Activated CD4-positive, alpha-beta T cell treated with anti-CD3 and anti-CD28 coated beads, Interleukin-10, Interleukin-2, amounts not matched to agents 100 ng/mL and 50 ng/mL, durations not matched to agents 16 hours and 8 hours (primary cell): ENCODE measurements at regions not wholly inside any gene's neighbourhood (a gene's known extent, or its start where the extent isn't known, plus 50 kb on each side); places are given as distances from the start of the nearest gene placed in this dataset.

ENCODE experiments used
- DNase-seq: peaks from one replicate; pipeline ENCODE4 v3.0.0-alpha.2; 2020

DNA sequence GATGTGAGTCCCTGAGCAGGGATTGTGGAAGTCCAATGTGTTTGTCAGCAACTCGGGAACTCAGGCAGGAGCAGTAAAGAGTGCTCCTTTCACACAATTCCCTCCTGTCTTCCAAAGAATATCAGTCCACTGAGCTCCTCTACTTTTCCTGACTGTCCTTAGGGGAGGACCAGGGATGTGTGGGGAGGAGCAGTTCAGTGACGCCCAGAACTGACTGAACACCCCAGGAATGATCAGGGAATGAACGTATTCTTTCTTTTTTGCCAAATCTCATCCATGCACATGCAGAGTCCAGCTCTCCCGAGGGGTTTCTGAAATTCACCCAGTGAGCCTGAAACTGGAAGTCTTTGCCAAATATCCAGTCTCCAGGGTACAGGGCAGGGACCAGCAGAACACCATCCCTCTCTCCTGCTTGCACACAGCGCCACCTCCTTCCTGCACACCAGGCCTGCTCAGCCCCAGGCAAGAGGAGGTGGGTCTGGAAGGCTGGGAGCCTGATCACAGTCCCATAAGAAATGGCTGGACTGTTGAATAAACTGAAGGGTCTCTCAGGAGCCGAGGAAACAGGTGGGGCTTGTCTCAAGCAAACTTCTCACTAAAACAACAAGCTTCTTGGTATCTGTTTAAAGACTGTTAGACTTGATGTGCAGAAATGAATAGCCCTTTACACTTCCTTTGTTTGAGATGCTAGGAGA, 294.7 kb downstream of the C7orf25 start:
- DNase-seq, result no peak

DNA sequence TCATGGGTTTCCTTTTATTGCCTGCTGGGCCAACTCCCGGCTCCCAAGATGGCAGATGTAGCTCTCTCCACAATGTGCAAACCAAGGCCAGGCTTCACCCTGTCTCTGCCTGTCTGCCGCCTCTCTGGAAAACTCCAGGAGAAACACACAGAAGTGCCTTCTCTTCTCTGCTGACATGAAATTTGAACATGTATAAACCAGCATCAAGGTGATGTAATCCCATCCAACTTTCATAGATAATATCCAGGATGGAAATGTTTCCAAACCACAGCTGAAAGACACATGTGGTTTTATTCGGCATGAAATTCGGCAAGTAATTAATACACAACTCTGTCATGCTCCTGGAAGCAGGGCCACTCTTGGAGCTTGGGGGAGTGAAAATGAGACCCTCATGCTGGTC, 297.2 kb downstream of the C7orf25 start:
- no peak for DNase-seq

DNA sequence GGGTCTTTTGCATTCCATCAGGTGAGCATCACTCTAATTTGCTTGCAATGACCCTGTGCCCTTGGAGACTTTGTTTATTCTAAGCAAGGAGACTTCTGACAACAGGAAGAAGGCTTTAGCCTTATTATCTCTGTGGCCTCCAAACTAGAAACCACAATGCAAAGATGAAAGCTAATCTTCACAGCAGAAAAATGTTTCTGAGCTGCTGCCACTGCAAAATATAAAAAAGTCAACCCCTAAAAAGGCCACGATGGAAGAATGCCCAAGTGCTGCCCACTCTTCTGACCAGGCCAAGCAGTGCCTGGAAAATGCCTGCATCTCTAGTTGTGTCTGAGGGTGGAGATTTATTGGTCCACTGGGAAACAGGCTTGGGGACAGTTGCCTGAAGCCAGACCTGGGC, 299.9 kb downstream of the C7orf25 start:
- DNase-seq, result no peak

DNA sequence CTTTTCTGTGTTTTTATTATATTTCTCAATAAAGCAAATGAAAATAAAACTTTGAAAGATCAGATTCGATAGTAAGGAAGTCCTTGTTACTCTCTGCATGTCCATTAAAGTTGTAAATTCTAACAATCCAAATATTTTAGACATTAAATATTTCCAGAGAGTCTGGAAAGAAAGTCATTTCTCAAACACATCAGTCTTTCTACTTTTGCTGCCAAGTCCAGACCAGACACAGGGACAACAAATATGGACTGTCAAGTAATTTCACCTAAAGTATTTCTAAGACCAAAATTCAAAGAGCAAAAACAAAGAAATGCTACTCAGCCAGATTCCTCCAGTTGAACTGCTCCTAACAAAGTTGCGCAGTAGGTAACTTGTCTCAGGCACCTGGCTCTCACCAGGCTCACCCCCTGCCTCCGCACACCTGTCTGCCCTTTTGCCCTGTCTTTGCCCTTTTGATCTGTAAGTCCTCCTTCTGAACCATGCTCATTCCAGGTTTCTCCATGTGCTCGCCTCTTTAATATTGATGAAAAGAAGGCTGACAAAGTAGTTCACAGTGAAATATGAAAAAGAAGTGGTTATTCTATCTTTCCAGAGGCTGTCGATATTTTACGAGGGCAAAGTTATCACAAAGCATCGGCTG, 300.5 kb downstream of the C7orf25 start:
- no peak for DNase-seq

DNA sequence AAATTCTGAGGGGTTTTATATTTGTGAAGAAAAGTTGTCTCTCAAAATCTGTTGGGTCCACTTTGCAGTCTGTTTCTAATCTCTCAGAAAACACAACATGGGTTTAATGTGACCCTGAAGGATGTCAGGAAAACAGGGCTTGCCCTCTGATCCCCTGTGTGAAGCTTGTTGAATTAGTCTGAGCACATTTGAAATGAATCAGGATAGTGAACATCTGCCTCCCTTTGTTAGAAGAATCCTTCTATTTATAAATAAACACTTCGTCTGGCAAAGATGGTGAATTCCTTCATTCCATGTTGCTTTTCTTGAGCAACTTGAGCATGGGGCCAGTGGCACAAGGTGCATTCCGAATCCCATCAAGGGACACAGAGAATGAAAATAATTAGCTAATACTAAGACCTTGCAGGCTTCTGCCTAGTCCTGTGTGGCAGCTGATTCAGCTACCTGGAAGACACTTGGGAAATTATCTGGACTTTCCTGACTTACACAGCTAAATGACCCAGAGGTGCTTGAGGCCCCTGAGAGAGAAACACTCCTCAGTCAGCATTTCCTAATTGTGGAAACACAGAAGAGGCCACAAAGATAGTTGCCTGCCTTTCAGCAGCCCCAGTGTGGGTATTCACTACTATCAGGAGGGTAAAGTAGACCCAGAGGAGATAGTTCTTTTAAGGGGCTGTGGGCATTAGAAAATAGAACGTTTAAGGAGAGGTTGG, 305.5 kb downstream of the C7orf25 start:
- DNase-seq, result no peak

DNA sequence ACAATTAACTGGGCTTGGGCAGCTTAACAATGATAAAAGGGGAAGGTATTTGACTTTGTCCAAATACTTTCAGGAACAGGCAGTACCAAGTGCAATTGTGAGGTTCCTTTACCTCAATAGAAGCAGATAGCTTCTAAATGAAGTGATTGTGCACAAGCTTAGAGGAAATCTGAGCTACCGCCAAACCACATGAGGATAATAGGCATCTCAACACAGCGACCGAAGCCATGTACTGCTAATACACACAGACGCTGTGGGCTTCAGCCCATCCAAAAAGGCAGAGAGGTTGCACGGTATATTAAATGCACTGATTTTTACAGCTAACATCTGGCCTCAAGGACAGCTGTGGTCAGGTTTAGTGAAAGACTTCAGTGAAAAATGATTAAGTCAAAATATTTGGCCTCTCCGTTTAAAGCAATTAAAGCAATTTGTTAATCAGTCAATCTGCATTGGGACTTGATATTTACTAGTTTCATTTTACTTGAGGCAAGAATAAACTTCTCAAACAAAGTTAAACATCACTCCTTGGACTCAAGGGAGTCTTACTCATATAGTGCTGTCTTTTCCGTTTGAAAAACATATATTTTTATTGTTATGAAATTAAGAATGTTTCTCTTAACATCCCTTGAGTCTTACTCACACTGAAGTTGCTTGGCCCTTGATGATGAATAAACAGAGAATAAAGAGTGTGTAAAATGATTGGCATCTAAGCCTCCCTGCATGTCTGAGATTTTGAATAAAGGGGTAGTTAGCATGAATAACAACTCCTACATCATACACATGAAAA, 306.3 kb downstream of the C7orf25 start:
- DNase-seq, result no peak

DNA sequence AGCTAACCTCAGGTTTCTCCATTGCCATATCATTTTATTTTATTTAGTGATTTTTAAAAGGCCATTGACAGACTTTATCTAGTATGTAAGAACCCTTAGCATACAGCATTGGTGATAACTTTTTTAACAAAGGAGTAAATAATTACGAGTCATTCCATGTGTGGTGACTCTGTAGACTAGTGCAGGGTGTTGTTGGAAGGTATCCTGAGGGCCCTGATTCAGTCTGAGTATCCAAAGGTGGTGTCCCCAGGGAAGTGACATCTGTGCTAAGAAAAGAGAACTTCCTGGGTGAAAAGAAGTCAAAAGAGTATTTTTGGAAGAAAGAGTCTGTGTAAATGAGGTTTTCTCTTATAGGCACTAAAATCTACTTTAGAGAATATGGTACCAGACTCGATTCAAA, 308.4 kb downstream of the C7orf25 start:
- no peak for DNase-seq

DNA sequence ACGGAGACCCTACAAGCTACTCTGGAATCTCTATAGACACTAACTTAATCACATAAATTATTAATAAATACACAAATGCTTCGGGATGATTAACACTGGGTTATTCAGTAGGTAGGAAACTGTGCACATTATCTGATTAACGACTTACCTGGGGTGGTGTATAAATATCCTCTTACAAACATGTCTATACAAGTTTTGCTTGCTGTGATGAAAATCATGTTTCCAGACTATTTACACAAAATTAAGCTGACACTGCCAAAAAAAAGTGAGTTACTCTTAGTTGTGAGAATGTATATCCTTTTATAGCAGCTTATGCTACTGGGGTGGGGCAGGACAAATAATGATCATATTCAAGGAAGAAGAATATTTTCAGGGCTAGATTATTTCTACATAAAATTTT, 314.6 kb downstream of the C7orf25 start:
- no peak for DNase-seq

DNA sequence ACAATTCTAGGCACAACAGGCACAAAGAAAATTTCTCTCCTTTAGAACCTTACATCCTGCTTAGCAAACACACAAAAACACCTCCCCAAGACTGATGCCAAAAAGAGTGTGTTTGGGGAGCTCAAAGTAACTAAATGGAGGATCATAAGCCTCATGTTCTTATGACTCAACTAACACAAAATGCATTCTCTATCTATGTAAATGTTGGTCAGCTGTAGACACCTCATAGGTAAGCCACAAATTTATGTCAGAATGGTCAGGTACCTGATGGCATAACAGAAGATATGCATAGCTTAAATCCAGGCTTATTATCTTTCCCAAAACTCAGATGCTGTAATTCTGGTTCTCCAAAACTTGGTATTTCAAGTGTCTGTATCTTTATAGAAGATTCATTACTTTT, 315.1 kb downstream of the C7orf25 start:
- DNase-seq, result no peak

DNA sequence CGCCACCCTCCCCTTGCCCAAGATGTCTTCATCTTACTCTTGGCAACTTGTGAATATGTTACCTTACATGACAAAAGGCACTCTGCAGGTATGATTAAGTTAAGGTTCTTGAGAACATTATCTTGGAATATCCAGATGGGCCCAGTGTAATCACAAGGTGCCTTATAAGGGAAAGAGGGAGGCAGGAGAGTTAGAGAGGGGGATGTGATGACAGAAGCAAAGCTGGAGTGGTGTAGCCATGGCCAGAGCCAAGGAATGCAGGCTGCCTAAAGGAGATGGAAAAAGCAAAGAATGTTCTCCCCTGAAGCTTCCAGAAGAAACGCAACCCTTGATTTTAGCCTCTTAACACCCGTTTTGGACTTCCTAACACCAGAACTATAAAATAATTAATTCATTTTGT, 318.0 kb downstream of the C7orf25 start:
- DNase-seq, result no peak

DNA sequence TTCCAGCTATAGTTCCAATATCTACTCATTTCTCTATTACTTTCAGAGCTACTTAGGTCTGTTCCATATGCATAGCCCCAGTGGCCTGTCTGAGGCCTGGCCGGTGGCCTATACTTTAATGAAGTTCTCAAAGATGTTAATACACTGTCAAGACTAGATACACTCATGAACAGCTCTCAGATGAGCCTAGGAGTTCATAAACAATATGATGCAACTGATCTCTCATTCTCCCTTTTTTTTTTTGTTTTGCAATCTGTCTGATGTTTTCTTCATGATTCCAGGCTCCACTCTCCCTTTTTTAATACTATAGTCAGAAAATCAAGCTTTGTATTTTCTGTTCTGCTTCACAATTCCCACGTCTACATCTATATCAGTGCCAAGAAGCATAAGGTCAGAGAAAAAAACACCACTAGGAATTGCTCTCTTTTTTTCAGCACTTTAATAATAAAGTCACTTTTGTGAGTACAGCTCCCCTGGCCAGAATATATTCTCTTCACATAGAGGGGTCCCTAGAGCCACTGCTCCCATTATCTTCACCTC, 321.0 kb downstream of the C7orf25 start:
- no peak for DNase-seq

DNA sequence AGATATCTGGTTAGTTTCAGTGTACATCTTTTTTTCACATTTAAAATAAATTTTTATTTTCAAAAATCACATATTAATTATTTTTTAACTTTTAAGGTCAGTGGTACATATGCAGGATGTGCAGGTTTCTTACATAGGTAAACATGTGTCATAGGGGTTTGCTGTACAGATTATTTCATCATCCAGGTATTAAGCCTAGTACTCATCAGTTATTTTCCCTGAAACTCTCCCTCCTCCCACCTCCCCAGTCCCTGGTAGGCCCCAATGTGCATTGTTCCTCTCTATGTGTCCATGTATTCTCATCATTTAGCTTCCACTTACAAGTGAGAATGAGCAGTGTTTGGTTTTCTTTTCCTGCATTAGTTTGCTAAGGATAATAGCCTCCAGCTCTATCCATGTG, 323.0 kb downstream of the C7orf25 start:
- no peak for DNase-seq

DNA sequence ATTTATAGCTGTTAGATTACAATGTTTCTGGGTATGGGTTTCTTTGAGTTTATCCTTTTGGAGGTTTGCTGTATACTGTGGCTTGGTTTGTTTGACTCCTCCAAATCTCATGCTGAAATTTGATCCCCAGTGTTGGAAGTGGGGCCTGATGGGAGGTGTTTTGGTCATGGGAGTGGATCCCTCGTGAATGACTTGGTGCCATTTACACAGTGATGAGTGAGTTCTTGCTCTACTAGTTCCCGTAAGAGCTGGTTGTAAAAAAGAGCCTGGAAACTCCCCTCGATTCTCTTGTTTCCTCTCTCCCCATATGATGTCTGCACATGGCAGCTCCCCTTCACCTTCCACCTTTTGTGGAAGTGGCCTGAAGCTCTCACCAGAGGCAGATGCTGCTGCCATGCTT, 324.1 kb downstream of the C7orf25 start:
- no peak for DNase-seq

DNA sequence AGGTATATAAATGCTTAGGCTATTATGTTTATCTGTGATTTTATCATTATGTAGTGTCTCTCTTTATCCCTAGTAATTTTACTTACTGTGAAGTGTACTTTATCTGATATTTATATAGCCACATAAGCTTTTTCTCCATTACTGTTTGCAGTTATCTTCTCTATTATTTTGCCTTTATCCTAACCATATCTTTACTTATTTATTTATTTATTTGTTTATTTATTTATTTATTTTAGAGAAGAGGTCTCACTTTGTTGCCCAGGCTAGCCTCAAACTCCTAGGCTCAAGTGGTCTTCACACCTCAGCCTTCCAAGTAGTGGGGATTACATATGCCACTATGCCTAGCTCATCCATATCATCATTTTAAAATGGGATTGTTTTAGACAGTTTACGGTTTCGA, 331.8 kb downstream of the C7orf25 start:
- no peak for DNase-seq

DNA sequence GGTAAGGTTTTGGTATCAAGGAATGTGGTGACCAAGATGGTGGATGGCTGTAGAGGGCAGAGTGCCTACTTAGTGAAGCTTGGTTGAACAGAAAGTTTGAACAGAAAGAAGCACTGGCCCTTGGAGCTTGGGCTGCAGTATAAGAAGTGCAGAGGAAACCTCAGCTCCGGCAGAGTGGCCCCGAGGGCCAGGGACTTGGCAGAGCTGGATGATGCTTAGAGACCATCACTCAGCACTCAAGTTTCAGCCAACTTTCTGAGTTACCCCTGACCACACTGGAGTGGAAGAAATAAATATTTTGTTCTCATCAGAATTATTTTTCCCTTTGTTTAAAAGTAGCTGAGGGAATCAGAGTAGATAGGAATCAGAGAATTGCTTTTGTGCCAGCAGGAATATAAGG, 336.7 kb downstream of the C7orf25 start:
- DNase-seq, result no peak

DNA sequence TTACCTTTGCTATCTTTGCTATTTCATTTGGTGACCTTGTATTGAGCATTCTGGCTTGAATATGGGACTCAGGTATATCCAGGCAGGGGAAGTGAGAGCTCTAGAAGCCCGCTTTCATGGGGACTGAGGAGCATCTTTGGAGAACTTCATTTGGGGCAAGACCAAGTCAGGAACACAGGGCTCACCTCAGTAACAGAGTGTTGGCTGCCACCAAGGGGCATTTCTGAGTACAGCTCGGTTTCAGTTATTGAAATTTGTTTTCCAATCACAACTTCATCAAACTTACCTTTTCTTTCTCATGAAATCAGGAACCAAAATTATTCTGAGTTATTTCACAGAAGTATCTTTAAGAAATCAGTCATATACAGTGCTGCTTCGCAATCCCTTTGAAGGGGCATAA, 337.2 kb downstream of the C7orf25 start:
- DNase-seq, result no peak

DNA sequence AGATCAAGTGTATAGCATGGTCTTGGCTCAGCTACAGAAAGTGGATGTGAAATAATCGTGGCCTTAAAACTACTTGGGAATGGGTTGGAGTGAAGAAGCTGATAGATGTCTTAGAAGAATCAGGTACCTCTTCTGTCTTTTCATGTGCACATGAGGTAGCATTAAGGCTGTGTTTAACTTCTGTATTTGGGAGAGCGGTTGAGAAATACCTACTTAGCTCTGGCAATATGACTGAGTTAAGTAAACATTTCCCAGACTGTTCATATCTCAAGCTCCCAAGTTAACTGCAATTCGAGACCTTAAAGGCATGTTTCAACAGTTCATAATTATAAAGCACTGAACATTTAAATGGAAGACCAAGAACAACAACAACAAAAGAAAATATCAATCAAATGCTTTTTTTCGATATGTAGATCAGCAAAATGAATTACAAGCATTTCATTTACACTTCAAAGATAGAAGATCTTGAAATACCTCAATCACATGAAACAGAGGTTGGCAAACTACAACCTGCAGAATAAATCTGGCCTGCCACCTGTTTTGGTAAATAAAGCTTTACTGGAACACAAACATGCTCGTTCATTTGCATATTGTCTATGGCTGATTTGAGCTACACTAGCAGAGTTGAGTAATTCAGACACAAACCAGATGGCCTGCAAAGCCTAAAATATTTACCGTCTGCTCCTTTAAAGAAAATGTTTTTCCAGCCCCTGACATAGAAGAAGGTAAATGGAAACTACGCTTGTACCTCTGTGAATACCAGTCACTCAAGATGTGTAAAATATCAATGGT, 337.1 kb upstream of the GLI3 start:
- DNase-seq, result no peak

DNA sequence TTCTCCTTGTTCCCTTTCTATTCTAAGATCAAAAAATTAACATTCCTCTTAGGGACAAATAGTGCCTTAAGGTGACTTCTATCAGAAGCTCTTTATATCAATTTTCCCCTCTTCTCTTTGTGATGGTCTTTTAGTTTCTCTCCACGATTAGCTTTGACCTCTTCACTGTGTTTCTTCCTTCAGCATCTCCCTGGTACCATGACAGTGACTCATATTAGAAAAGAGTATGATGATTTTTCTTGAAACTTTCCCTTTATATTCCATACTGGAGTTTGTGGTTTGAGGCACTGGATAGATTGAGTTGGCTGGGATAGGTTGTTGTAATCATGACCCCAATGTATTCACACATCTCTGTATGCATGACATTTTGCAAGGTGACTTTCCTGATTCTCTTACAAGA, 335.6 kb upstream of the GLI3 start:
- no peak for DNase-seq

DNA sequence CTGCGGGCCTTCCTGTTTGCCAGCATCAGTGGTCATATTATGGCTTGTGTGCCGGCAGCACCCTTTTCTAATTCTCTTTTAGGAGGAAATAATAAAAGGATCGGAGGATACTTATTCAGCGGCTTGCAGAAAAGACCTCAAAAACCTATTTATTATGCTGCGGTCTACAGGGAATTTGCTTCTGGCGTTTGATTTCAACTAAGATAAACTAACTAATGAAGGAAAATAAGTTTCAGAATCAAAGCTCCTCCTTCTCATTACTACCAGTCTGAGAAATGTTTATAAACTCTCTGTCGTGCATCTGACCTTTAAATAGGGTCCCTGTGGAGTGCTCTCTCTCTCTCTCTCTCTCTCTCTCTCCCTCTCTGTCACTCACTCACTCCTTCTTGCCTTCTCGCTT, 335.0 kb upstream of the GLI3 start:
- DNase-seq, result no peak

DNA sequence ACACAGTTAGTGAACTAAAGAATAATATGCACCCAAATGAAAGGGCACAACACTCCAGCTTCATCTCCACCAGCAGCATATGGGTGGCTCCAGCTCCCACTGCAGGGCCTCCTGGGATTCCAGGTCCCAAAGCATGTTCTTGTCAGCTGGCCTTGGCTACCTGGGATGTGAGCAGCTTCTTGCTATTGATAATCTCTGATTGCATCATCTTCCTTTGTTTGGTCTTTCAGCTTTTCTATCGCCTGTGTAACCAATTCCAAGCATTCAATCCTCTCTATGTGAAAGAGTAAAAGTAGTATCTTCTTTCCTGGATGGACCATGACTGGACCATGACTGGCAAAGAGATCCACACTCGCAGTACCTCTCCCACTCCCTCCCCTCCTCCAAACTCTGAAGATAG, 333.9 kb upstream of the GLI3 start:
- no peak for DNase-seq

DNA sequence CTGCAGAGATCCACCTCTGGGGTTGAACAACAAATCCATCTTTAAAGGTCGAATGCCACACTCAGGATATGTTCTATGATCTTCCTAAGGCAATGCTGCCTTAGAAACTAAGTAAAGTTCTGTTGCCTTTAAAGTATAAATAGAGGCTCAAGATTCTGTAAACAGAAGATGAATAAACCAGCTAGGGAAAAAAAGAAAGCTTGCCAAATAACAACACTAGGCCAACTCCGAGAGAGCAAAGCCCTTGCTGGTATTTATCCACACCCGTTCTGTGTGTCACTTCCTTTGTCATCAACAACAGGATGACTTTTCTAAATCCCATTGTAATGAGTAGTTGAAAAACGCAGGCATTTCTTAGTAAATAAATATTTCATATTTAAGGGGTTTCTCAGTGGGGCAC, 330.0 kb upstream of the GLI3 start:
- no peak for DNase-seq

DNA sequence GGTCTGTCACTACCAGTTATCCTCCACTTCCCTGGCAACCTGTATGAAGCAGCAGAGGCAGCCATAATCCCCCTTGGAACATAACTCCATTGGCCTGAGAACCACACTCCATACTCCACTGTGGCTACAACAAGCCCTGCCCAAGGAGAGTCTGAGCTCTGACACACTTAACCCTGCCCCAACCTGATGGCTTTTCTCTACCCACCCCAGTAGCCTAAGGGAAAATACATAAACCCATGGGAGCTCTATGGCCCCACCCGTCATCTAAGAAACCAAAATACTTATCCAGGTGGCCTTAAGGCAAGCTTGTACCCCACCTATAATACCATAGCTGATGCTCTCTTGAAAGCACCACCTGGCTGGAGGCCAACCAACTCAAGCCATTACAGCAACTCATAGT, 324.8 kb upstream of the GLI3 start:
- no peak for DNase-seq

DNA sequence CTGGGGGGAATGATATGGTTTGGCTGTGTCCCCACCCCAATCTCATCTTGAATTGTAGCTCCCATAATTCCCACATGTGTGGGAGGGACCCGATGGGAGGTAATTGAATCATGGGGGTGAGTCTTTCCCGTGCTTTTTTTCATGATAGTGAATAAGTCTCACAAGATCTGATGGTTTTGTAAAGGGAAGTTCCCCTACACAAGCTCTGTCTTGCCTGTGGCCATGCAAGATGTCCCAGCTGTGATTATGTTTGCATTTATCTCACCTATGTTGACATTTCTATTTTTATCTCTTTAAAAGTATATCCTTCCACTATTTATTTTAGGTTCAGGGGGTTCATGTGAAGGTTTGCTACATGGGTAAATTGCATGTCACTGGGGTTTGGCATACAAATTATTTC, 323.9 kb upstream of the GLI3 start:
- DNase-seq, result no peak
